GM23338 (cell line): ENCODE measurements at regions not wholly inside any gene's neighbourhood (a gene's known extent, or its start where the extent isn't known, plus 50 kb on each side); places are given as distances from the start of the nearest gene placed in this dataset.
A peak's percentile ranks its signal among the peaks of the same experiment; 100 is the strongest.

Source experiments
- ATAC-seq: fragments of 200-7000 bp; cut with Tn5 transposase; 3 replicates; pipeline ENCODE4 v1.9.1; 2020
- DNase-seq: peaks from one replicate; pipeline ENCODE4 v3.0.0-alpha.2; 2015; ENCODE audit warnings: low spot score
- H2AFZ ChIP-seq: fragments of 200-600 bp; sonication (generic); 2 replicates; pipeline ENCODE4 v1.8.0; 2016; ENCODE audit warnings: antibody characterized with exemption, mild to moderate bottlenecking, moderate library complexity
- H3F3A ChIP-seq: fragments of 200-600 bp; sonication (generic); replicated peaks from 2 replicates; pipeline ENCODE4 v1.8.0; 2017; ENCODE audit warnings: antibody characterized with exemption, mixed run types, low read depth
- H3K27ac ChIP-seq: fragments of 200-600 bp; sonication (generic); 2 replicates; pipeline ENCODE4 v1.6.1; 2016; ENCODE audit warnings: low read depth
- H3K27me3 ChIP-seq: fragments of 200-600 bp; sonication (generic); 2 replicates; pipeline ENCODE4 v1.8.0; 2016; ENCODE audit warnings: mild to moderate bottlenecking, mixed run types, moderate library complexity; ENCODE audit not compliant: insufficient read depth
- H3K36me3 ChIP-seq: fragments of 200-600 bp; sonication (generic); 2 replicates; pipeline ENCODE4 v1.8.0; 2016; ENCODE audit warnings: mild to moderate bottlenecking; ENCODE audit not compliant: insufficient read depth
- H3K4me1 ChIP-seq: fragments of 200-600 bp; sonication (generic); 2 replicates; pipeline ENCODE4 v1.8.0; 2016; ENCODE audit warnings: mild to moderate bottlenecking, moderate library complexity; ENCODE audit not compliant: insufficient read depth
- H3K4me2 ChIP-seq: fragments of 200-600 bp; sonication (generic); 2 replicates; pipeline ENCODE4 v1.7.1; 2017; ENCODE audit warnings: mixed run types
- H3K4me3 ChIP-seq: fragments of 200-600 bp; sonication (generic); 2 replicates; pipeline ENCODE4 v1.6.1; 2016; ENCODE audit warnings: mixed run types
- H3K79me2 ChIP-seq: fragments of 200-600 bp; sonication (generic); replicated peaks from 2 replicates; pipeline ENCODE4 v1.8.0; 2017; ENCODE audit warnings: mild to moderate bottlenecking; ENCODE audit not compliant: insufficient read depth
- H3K9me2 ChIP-seq: fragments of 200-600 bp; sonication (generic); 2 replicates; pipeline ENCODE4 v1.8.0; 2017; ENCODE audit not compliant: insufficient read depth
- H4K20me1 ChIP-seq: fragments of 200-600 bp; sonication (generic); replicated peaks from 2 replicates; pipeline ENCODE4 v1.8.0; 2017; ENCODE audit warnings: mild to moderate bottlenecking; ENCODE audit not compliant: insufficient read depth
- H3K27ac Mint-ChIP-seq: 2 replicates; pipeline ENCODE4 v1.8.0; 2020; ENCODE audit warnings: inconsistent platforms, mild to moderate bottlenecking, moderate library complexity, mixed read lengths
- H3K27me3 Mint-ChIP-seq: 3 replicates; pipeline ENCODE4 v1.8.0; 2022; ENCODE audit warnings: low read depth, mild to moderate bottlenecking, moderate library complexity, mixed read lengths, inconsistent platforms; ENCODE audit not compliant: insufficient read depth, poor library complexity
- H3K36me3 Mint-ChIP-seq: 3 replicates; pipeline ENCODE4 v1.8.0; 2021; ENCODE audit warnings: low read depth, mild to moderate bottlenecking, inconsistent platforms, moderate library complexity, mixed read lengths
- H3K4me1 Mint-ChIP-seq: 3 replicates; pipeline ENCODE4 v1.8.0; 2020; ENCODE audit warnings: mild to moderate bottlenecking, inconsistent platforms, mixed read lengths
- H3K4me3 Mint-ChIP-seq: 3 replicates; pipeline ENCODE4 v1.8.0; 2021; ENCODE audit warnings: moderate library complexity, mild to moderate bottlenecking, inconsistent platforms, mixed read lengths
- H3K9me3 Mint-ChIP-seq: 3 replicates; pipeline ENCODE4 v1.8.0; 2020; ENCODE audit warnings: moderate library complexity, mild to moderate bottlenecking, inconsistent platforms, mixed read lengths
- CTCF ChIP-seq, 2 experiments: fragments of 200-600 bp in 1 of 2; sonication (generic) in 1 of 2; conservative IDR thresholded peaks; 2 replicates each; pipeline versions ENCODE4 v1.5.1 to v1.6.1; 2016 to 2017; ENCODE audit warnings: antibody characterized with exemption in 2 of 2, low read depth in 2 of 2, mild to moderate bottlenecking in 2 of 2, moderate library complexity in 1 of 2
- ETS1 ChIP-seq: IDR thresholded peaks from 2 replicates; pipeline ENCODE4 v1.6.1; 2016; ENCODE audit warnings: antibody characterized with exemption
- POLR2AphosphoS5 ChIP-seq: IDR thresholded peaks from 2 replicates; pipeline ENCODE4 v1.6.1; 2016; ENCODE audit warnings: antibody characterized with exemption, low read depth
- STAT1 ChIP-seq: IDR thresholded peaks from one replicate; pipeline ENCODE4 v1.6.1; 2016; ENCODE audit warnings: antibody characterized with exemption; ENCODE audit not compliant: unreplicated experiment
- ZNF331 ChIP-seq: fragments of 250-450 bp; sonication (Bioruptor Pico); IDR thresholded peaks from 2 replicates; pipeline ENCODE4 v1.5.0; 2020; ENCODE audit warnings: low read depth, mild to moderate bottlenecking, moderate library complexity
- ZNF462 ChIP-seq: fragments of 250-450 bp; sonication (Bioruptor Pico); IDR thresholded peaks from 2 replicates; pipeline ENCODE4 v1.5.0; 2020; ENCODE audit warnings: mild to moderate bottlenecking, moderate library complexity

- TF ChIP-seq ZNF462 (no peak), POLR2AphosphoS5 (no peak), STAT1 (no peak), ETS1 (no peak), CTCF (conservative IDR thresholded peaks at IDR 0.05; ENCODE audit: low read depth in 2 of 2) (no peak), ZNF331 (CRISPR knock-in tag) (no peak)
Observed at GRCh38 chr4:30943356-30943755, 223.2 kb downstream of the PCDH7 start (continued).

- H3K27ac ChIP-seq, result no peak overlapping the region
- H3K27me3 Mint-ChIP-seq, result no peaks in the 10 kb centered on the region
- no peaks in the 10 kb centered on the region for H3K36me3 ChIP-seq
- H3K36me3 Mint-ChIP-seq, result no peaks in the 10 kb centered on the region
- DNase-seq (peak; percentile 23), ATAC-seq (no peak; the same call in 2 of the 3 replicates)
- no peaks in the 10 kb centered on the region for H3K27me3 ChIP-seq
- no peak overlapping the region for H3K4me3 Mint-ChIP-seq
- no peaks in the 10 kb centered on the region for H3F3A ChIP-seq
- H3K27ac Mint-ChIP-seq, result no peak overlapping the region; the same call in 1 of the 2 replicates
- H3K4me3 ChIP-seq, result no peak overlapping the region
- H4K20me1 ChIP-seq, result no peaks in the 10 kb centered on the region
- no peaks in the 10 kb centered on the region for H3K79me2 ChIP-seq
- no peaks in the 10 kb centered on the region; the same call in 1 of the 2 replicates for H3K4me1 ChIP-seq
- no peak overlapping the region for H3K4me2 ChIP-seq
- peaks cover 8% of the 10 kb centered on the region; the same call in 2 of the 3 replicates for H3K4me1 Mint-ChIP-seq
- no peaks in the 10 kb centered on the region for H3K9me2 ChIP-seq
- H3K9me3 Mint-ChIP-seq, result no peaks in the 10 kb centered on the region
- peak overlapping the region; percentile 14; the same call in 1 of the 2 replicates for H2AFZ ChIP-seq
- TF ChIP-seq ZNF462, result no peak
- TF ChIP-seq ZNF331 (CRISPR knock-in tag), result no peak
- TF ChIP-seq POLR2AphosphoS5, result no peak
- TF ChIP-seq STAT1, result no peak
Observed at GRCh38 chr4:30945586-30945985, 225.4 kb downstream of the PCDH7 start.
